HG03565 (cell line): ENCODE measurements at regions not wholly inside any gene's neighbourhood (a gene's known extent, or its start where the extent isn't known, plus 50 kb on each side); places are given as distances from the start of the nearest gene placed in this dataset.
"Not testable (repeated sequence)": the region's sequence is repeated elsewhere in the genome, so short reads cannot be mapped to it uniquely, and the experiment has no call there.

Source experiments
- ATAC-seq: cut with Tn5 transposase; IDR thresholded peaks from one replicate; pipeline ENCODE4 v1.9.1; 2021; ENCODE audit warnings: mild to moderate bottlenecking, moderate library complexity; ENCODE audit not compliant: unreplicated experiment

- not testable (repeated sequence) for ATAC-seq
Measured at GRCh38 chrY:17827155-17827554, 52.9 kb downstream of the CDY2B start.

- ATAC-seq = not testable (repeated sequence)
Measured at GRCh38 chrY:17819700-17820099, 60.3 kb downstream of the CDY2B start.

GRCh38 chrY:17819025-17819646 lies 60.9 kb downstream of the CDY2B start:
- not testable (repeated sequence) for ATAC-seq

GRCh38 chrY:17817076-17818068 lies 62.6 kb downstream of the CDY2B start:
- ATAC-seq = not testable (repeated sequence)

- ATAC-seq = not testable (repeated sequence)
Measured at GRCh38 chrY:17812664-17813063, 67.4 kb downstream of the CDY2B start.

GRCh38 chrY:17799915-17800314 lies 80.1 kb downstream of the CDY2B start:
- ATAC-seq = not testable (repeated sequence)

GRCh38 chrY:17787214-17787613 lies 92.8 kb downstream of the CDY2B start:
- ATAC-seq = not testable (repeated sequence)

GRCh38 chrY:17766000-17766699 lies 113.9 kb downstream of the CDY2B start:
- ATAC-seq = not testable (repeated sequence)

- ATAC-seq = not testable (repeated sequence)
Measured at GRCh38 chrY:17759213-17759612, 120.8 kb downstream of the CDY2B start.

GRCh38 chrY:17752887-17753497 lies 127.0 kb downstream of the CDY2B start:
- ATAC-seq = not testable (repeated sequence)

GRCh38 chrY:17739852-17740251 lies 140.2 kb downstream of the CDY2B start:
- not testable (repeated sequence) for ATAC-seq

- not testable (repeated sequence) for ATAC-seq
Measured at GRCh38 chrY:17729474-17729873, 150.5 kb downstream of the CDY2B start.

- ATAC-seq = not testable (repeated sequence)
Measured at GRCh38 chrY:17716329-17717043, 163.5 kb downstream of the CDY2B start.

GRCh38 chrY:17668037-17668436 lies 212.0 kb downstream of the CDY2B start:
- not testable (repeated sequence) for ATAC-seq

GRCh38 chrY:17643052-17643451 lies 237.0 kb downstream of the CDY2B start:
- ATAC-seq = not testable (repeated sequence)

- ATAC-seq = not testable (repeated sequence)
Measured at GRCh38 chrY:17634484-17634883, 245.5 kb downstream of the CDY2B start.

- not testable (repeated sequence) for ATAC-seq
Measured at GRCh38 chrY:17611256-17611655, 268.8 kb downstream of the CDY2B start.

- not testable (repeated sequence) for ATAC-seq
Measured at GRCh38 chrY:17610649-17611048, 269.4 kb downstream of the CDY2B start.

GRCh38 chrY:17607150-17607549 lies 272.9 kb downstream of the CDY2B start:
- ATAC-seq = not testable (repeated sequence)

GRCh38 chrY:17599263-17599662 lies 280.8 kb downstream of the CDY2B start:
- not testable (repeated sequence) for ATAC-seq
